Endometrium (tissue), 2 donors: ENCODE measurements at regions not wholly inside any gene's neighbourhood (a gene's known extent, or its start where the extent isn't known, plus 50 kb on each side); places are given as distances from the start of the nearest gene placed in this dataset.
"Not testable (repeated sequence)": the region's sequence is repeated elsewhere in the genome, so short reads cannot be mapped to it uniquely, and the experiment has no call there.

ENCODE experiments used
- FAIRE-seq: peaks from 2 replicates; lab custom pipeline; 2012; peaks lifted over from hg19 to GRCh38; lab: Jason Lieb, UNC
- donor health status: control.
- donor health status: control.

- peak; percentile 97 for FAIRE-seq
These were observed 1004.1 kb downstream of the TBL1XR1 start for GRCh38 chr3:176193032-176193730.

- no peak for FAIRE-seq
These were observed 1006.5 kb downstream of the TBL1XR1 start for GRCh38 chr3:176190755-176191154.

GRCh38 chr3:176183181-176183580 lies 1014.1 kb downstream of the TBL1XR1 start:
- peak; percentile 68 for FAIRE-seq

GRCh38 chr3:176174060-176174459 lies 1023.2 kb downstream of the TBL1XR1 start:
- no peak for FAIRE-seq

- FAIRE-seq, result no peak
These were observed 1024.8 kb downstream of the TBL1XR1 start for GRCh38 chr3:176172492-176172891.

- FAIRE-seq, result no peak
These were observed 1030.0 kb downstream of the TBL1XR1 start for GRCh38 chr3:176167272-176167671.

GRCh38 chr3:176160997-176161396 lies 1036.3 kb downstream of the TBL1XR1 start:
- no peak for FAIRE-seq

- no peak for FAIRE-seq
These were observed 1037.5 kb downstream of the TBL1XR1 start for GRCh38 chr3:176159796-176160195.

GRCh38 chr3:176155012-176155411 lies 1042.3 kb downstream of the TBL1XR1 start:
- no peak for FAIRE-seq

GRCh38 chr3:176149567-176149966 lies 1047.7 kb downstream of the TBL1XR1 start:
- peak; percentile 60 for FAIRE-seq

- no peak for FAIRE-seq
These were observed 1050.0 kb downstream of the TBL1XR1 start for GRCh38 chr3:176147251-176147650.

- FAIRE-seq, result no peak
These were observed 1055.4 kb downstream of the TBL1XR1 start for GRCh38 chr3:176141837-176142236.

GRCh38 chr3:176120507-176120906 lies 1076.8 kb downstream of the TBL1XR1 start:
- no peak for FAIRE-seq

- no peak for FAIRE-seq
These were observed 1077.5 kb downstream of the TBL1XR1 start for GRCh38 chr3:176119826-176120225.

- no peak for FAIRE-seq
These were observed 1090.9 kb downstream of the TBL1XR1 start for GRCh38 chr3:176106380-176106779.

- no peak for FAIRE-seq
These were observed 1100.3 kb downstream of the TBL1XR1 start for GRCh38 chr3:176097027-176097426.

- not testable (repeated sequence) for FAIRE-seq
These were observed 1103.4 kb downstream of the TBL1XR1 start for GRCh38 chr3:176093892-176094291.

- FAIRE-seq, result no peak
These were observed 1106.6 kb downstream of the TBL1XR1 start for GRCh38 chr3:176090727-176091126.

GRCh38 chr3:176088962-176089383 lies 1108.3 kb downstream of the TBL1XR1 start:
- no peak for FAIRE-seq

- FAIRE-seq, result no peak
These were observed 1110.1 kb downstream of the TBL1XR1 start for GRCh38 chr3:176087066-176087697.

GRCh38 chr3:176079785-176080184 lies 1117.5 kb downstream of the TBL1XR1 start:
- FAIRE-seq, result no peak

- FAIRE-seq, result peak; percentile 93
These were observed 1118.4 kb downstream of the TBL1XR1 start for GRCh38 chr3:176078906-176079305.

- FAIRE-seq, result no peak
These were observed 1121.8 kb downstream of the TBL1XR1 start for GRCh38 chr3:176075491-176075890.

GRCh38 chr3:176075046-176075445 lies 1122.2 kb downstream of the TBL1XR1 start:
- FAIRE-seq, result peak; percentile 50
